WTC11 (cell line): ENCODE measurements at regions not wholly inside any gene's neighbourhood (a gene's known extent, or its start where the extent isn't known, plus 50 kb on each side); places are given as distances from the start of the nearest gene placed in this dataset.

ENCODE experiments used
- ATAC-seq: fragments of 200-7000 bp; cut with Tn5 transposase; 2 replicates; pipeline ENCODE4 v1.10.0; 2021; ENCODE audit warnings: mild to moderate bottlenecking, moderate library complexity
- CTCF ChIA-PET: fragments of 300-600 bp; sonication (Branson Sonifier 250); formaldehyde crosslinking; loops from one replicate; lab custom pipeline; 2021; ENCODE audit warnings: antibody characterized with exemption; lab: Charles Lee
- POLR2A ChIA-PET: fragments of 350-600 bp; sonication (Branson Sonifier 250); formaldehyde crosslinking; loops from one replicate; lab custom pipeline; 2021; ENCODE audit warnings: antibody characterized with exemption; lab: Charles Lee
- DNase-seq: peaks from one replicate; pipeline ENCODE4 v3.0.0; 2021; ENCODE audit warnings: low spot score
- H3K27ac Mint-ChIP-seq: 2 replicates; pipeline ENCODE4 v1.8.0; 2021; ENCODE audit warnings: mixed read lengths
- H3K27me3 Mint-ChIP-seq: 2 replicates; pipeline ENCODE4 v1.8.0; 2021; ENCODE audit warnings: low read depth, mild to moderate bottlenecking, moderate library complexity, mixed read lengths
- H3K36me3 Mint-ChIP-seq: 2 replicates; pipeline ENCODE4 v1.8.0; 2021; ENCODE audit warnings: mixed read lengths
- H3K4me1 Mint-ChIP-seq: 2 replicates; pipeline ENCODE4 v1.8.0; 2022; ENCODE audit warnings: mixed read lengths
- H3K4me3 Mint-ChIP-seq: 2 replicates; pipeline ENCODE4 v1.8.0; 2021; ENCODE audit warnings: mild to moderate bottlenecking, moderate library complexity, mixed read lengths
- H3K9me3 Mint-ChIP-seq: 2 replicates; pipeline ENCODE4 v1.8.0; 2021; ENCODE audit warnings: mixed read lengths
- CBFB ChIP-seq: sonication (generic); formaldehyde crosslinking; IDR thresholded peaks from 2 replicates; pipeline ENCODE4 v1.8.1; 2022; ENCODE audit warnings: mild to moderate bottlenecking, low read depth, missing genetic modification reagents
- FOXJ3 ChIP-seq: sonication (generic); formaldehyde crosslinking; IDR thresholded peaks from 2 replicates; pipeline ENCODE4 v1.9.0; 2021; ENCODE audit warnings: missing genetic modification reagents, mild to moderate bottlenecking, borderline replicate concordance
- GTF2I ChIP-seq: fragments of 250-450 bp; sonication (Bioruptor Pico); conservative IDR thresholded peaks from 2 replicates; pipeline ENCODE4 v1.4.0; 2021; ENCODE audit warnings: mild to moderate bottlenecking
- JAZF1 ChIP-seq: fragments of 250-450 bp; sonication (Bioruptor Pico); IDR thresholded peaks from 2 replicates; pipeline ENCODE4 v1.9.0; 2021; ENCODE audit warnings: moderate library complexity, mild to moderate bottlenecking, inconsistent platforms
- OVOL2 ChIP-seq: fragments of 250-450 bp; sonication (Bioruptor Pico); IDR thresholded peaks from 2 replicates; pipeline ENCODE4 v1.9.0; 2021; ENCODE audit warnings: mild to moderate bottlenecking, borderline replicate concordance
- RORB ChIP-seq: fragments of 250-450 bp; sonication (Bioruptor Pico); IDR thresholded peaks from 2 replicates; pipeline ENCODE4 v1.9.0; 2021; ENCODE audit warnings: mild to moderate bottlenecking
- SMAD4 ChIP-seq: sonication (generic); formaldehyde crosslinking; IDR thresholded peaks from 2 replicates; pipeline ENCODE4 v1.8.0; 2022; ENCODE audit warnings: mild to moderate bottlenecking, missing genetic modification reagents
- TEAD1 ChIP-seq: sonication (generic); formaldehyde crosslinking; IDR thresholded peaks from 2 replicates; pipeline ENCODE4 v1.8.0; 2022; ENCODE audit warnings: mild to moderate bottlenecking, missing genetic modification reagents
- TEAD4 ChIP-seq: sonication (generic); formaldehyde crosslinking; IDR thresholded peaks from 2 replicates; pipeline ENCODE4 v1.8.0; 2022; ENCODE audit warnings: mild to moderate bottlenecking, missing genetic modification reagents
- TP53 ChIP-seq: sonication (generic); formaldehyde crosslinking; IDR thresholded peaks from 2 replicates; pipeline ENCODE4 v1.8.1; 2023; ENCODE audit warnings: mild to moderate bottlenecking, missing genetic modification reagents
- ZNF232 ChIP-seq: sonication (generic); formaldehyde crosslinking; IDR thresholded peaks from 2 replicates; pipeline ENCODE4 v1.8.0; 2022; ENCODE audit warnings: mild to moderate bottlenecking, missing genetic modification reagents
- ZNF317 ChIP-seq: sonication (generic); formaldehyde crosslinking; IDR thresholded peaks from 2 replicates; pipeline ENCODE4 v1.8.1; 2023; ENCODE audit warnings: low read depth, mild to moderate bottlenecking, moderate library complexity, missing genetic modification reagents, borderline replicate concordance
- ZNF416 ChIP-seq: fragments of 250-450 bp; sonication (Bioruptor Pico); IDR thresholded peaks from 2 replicates; pipeline ENCODE4 v1.9.0; 2021; ENCODE audit warnings: mild to moderate bottlenecking, inconsistent platforms
- TF ChIP-seq, protein P1 (sequence below): sonication (generic); formaldehyde crosslinking; IDR thresholded peaks from 2 replicates; pipeline ENCODE4 v1.8.1; 2022; ENCODE audit warnings: low read depth, missing genetic modification reagents, borderline replicate concordance
- TF ChIP-seq, protein P2 (sequence below): sonication (generic); formaldehyde crosslinking; IDR thresholded peaks from 2 replicates; pipeline ENCODE4 v1.8.1; 2023; ENCODE audit warnings: mild to moderate bottlenecking, missing genetic modification reagents
- TF ChIP-seq, protein P3 (sequence below): fragments of 250-450 bp; sonication (Bioruptor Pico); IDR thresholded peaks from 2 replicates; pipeline ENCODE4 v2.1.2; 2022; ENCODE audit warnings: mild to moderate bottlenecking, moderate library complexity
- TF ChIP-seq, protein P4 (sequence below): sonication (generic); formaldehyde crosslinking; IDR thresholded peaks from 2 replicates; pipeline ENCODE4 v1.8.0; 2022; ENCODE audit warnings: mild to moderate bottlenecking, missing genetic modification reagents
- TF ChIP-seq, protein P5 (sequence below): sonication (generic); formaldehyde crosslinking; IDR thresholded peaks from 2 replicates; pipeline ENCODE4 v1.8.1; 2022; ENCODE audit warnings: mild to moderate bottlenecking, moderate library complexity, missing genetic modification reagents
- TF ChIP-seq, protein P6 (sequence below): sonication (generic); formaldehyde crosslinking; IDR thresholded peaks from 2 replicates; pipeline ENCODE4 v1.8.0; 2022; ENCODE audit warnings: mild to moderate bottlenecking, missing genetic modification reagents
- TF ChIP-seq, protein P7 (sequence below): sonication (generic); formaldehyde crosslinking; IDR thresholded peaks from 2 replicates; pipeline ENCODE4 v1.8.0; 2022; ENCODE audit warnings: mild to moderate bottlenecking, missing genetic modification reagents
- TF ChIP-seq, protein P8 (sequence below): sonication (generic); formaldehyde crosslinking; IDR thresholded peaks from 2 replicates; pipeline ENCODE4 v1.8.1; 2023; ENCODE audit warnings: mild to moderate bottlenecking, moderate library complexity, missing genetic modification reagents
- TF ChIP-seq, protein P9 (sequence below): sonication (generic); formaldehyde crosslinking; conservative IDR thresholded peaks from 2 replicates; pipeline ENCODE4 v1.8.1; 2022; ENCODE audit warnings: mild to moderate bottlenecking, missing genetic modification reagents
- TF ChIP-seq, protein P10 (sequence below): sonication (generic); formaldehyde crosslinking; IDR thresholded peaks from 2 replicates; pipeline ENCODE4 v1.8.0; 2022; ENCODE audit warnings: mild to moderate bottlenecking, missing genetic modification reagents

DNA sequence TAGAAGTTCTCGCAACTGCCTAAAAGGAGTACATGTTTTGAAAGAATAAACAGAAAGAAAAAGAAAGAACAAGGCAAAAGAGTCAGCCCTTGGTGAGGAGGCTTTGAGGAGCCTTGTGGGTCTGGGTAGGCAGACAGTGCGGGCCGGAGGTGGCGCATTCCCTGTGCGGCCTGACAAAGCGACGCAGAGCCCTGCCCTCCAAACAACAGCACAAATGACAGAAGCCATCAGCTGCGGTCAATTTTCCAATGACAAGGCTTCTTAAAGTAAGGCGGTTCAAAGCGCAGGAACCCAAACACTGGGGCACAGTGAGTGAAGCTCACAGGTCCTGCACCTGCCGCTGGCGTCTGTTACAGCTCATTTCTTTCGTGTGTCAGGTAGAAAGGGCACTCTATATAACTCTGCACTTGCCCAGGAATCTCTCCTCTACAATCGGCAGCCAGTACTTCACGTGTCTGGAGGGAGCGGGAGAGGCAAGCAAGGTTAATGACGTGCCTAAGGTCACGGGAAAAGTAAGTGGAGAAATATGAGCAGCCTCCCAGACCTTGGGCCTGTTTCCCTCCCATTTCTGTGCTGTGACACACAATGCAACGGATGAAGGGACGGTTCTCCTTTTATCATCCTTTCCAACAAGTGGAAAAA, 178.1 kb downstream of the OPA1 start (continued):
- TF ChIP-seq TEAD1 (CRISPR knock-in tag), result no peak
- no peak for TF ChIP-seq ZNF416 (CRISPR knock-in tag)
- TF ChIP-seq OVOL2 (CRISPR knock-in tag), result no peak
- TF ChIP-seq SMAD4 (CRISPR knock-in tag), result no peak
- no peak for TF ChIP-seq TP53
- no peak for TF ChIP-seq ZNF232 (CRISPR knock-in tag)
- TF ChIP-seq, protein P1, sequence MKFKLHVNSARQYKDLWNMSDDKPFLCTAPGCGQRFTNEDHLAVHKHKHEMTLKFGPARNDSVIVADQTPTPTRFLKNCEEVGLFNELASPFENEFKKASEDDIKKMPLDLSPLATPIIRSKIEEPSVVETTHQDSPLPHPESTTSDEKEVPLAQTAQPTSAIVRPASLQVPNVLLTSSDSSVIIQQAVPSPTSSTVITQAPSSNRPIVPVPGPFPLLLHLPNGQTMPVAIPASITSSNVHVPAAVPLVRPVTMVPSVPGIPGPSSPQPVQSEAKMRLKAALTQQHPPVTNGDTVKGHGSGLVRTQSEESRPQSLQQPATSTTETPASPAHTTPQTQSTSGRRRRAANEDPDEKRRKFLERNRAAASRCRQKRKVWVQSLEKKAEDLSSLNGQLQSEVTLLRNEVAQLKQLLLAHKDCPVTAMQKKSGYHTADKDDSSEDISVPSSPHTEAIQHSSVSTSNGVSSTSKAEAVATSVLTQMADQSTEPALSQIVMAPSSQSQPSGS (CRISPR knock-in tag), result no peak
- TF ChIP-seq FOXJ3 (CRISPR knock-in tag), result no peak

DNA sequence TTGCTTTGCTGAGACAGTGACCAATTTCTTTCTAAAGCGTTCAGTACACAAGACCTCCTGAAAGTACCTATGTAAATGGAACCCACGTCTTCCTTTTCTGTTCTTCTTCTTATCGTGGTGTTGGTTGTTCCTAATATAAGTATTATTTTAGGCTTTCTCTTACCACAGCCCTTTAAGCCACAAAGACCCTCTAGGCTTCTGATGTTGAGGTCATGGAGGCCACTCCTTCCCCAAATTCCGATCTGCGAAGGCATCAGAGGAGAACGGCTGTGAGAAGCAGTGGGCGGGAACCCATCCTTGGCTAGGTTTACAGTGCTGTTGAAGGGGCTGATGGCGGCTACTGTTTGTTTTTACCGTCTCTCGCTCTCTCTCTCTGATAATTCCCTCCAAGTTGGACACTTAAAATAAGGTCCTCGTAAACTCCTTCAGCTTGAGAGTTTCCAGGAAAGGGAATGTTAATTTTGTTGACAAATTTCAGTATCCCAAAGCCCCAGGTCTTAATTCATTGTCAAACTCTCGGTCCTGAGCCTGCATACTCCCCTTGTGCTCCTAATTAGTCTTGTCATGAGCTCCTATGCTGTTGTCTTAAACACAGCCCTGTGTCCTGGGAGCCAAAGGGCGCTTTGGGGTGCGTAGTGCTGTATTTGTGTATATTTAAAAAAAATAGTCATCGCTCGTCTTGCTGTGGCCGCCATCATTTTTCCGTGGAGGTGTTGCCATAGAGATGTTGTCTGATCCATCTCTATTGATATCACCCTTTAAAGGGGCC, 178.8 kb downstream of the OPA1 start:
- no peak overlapping the region for H3K4me3 Mint-ChIP-seq
- peaks cover 31% of the 10 kb centered on the region for H3K27me3 Mint-ChIP-seq
- peaks cover 6% of the 10 kb centered on the region for H3K36me3 Mint-ChIP-seq
- ChIA-PET POLR2A (no interaction called here), CTCF (interaction anchor here (1.4 kb wide), 1 partner anchor 106 kb away, joined by 3 read pairs; no protein-coding TSS in a partner anchor)
- ATAC-seq (no peak), DNase-seq (no peak)
- peaks cover 15% of the 10 kb centered on the region for H3K9me3 Mint-ChIP-seq
- H3K27ac Mint-ChIP-seq, result no peak overlapping the region
- TF ChIP-seq, protein P2, sequence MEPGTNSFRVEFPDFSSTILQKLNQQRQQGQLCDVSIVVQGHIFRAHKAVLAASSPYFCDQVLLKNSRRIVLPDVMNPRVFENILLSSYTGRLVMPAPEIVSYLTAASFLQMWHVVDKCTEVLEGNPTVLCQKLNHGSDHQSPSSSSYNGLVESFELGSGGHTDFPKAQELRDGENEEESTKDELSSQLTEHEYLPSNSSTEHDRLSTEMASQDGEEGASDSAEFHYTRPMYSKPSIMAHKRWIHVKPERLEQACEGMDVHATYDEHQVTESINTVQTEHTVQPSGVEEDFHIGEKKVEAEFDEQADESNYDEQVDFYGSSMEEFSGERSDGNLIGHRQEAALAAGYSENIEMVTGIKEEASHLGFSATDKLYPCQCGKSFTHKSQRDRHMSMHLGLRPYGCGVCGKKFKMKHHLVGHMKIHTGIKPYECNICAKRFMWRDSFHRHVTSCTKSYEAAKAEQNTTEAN, result no peak
- TF ChIP-seq FOXJ3 (CRISPR knock-in tag) (no peak), GTF2I (CRISPR knock-in tag) (no peak), RORB (CRISPR knock-in tag) (no peak), TEAD4 (CRISPR knock-in tag) (no peak), ZNF317 (CRISPR knock-in tag) (no peak), CBFB (no peak), JAZF1 (CRISPR knock-in tag) (no peak), OVOL2 (CRISPR knock-in tag) (no peak)
- TF ChIP-seq, protein P3, sequence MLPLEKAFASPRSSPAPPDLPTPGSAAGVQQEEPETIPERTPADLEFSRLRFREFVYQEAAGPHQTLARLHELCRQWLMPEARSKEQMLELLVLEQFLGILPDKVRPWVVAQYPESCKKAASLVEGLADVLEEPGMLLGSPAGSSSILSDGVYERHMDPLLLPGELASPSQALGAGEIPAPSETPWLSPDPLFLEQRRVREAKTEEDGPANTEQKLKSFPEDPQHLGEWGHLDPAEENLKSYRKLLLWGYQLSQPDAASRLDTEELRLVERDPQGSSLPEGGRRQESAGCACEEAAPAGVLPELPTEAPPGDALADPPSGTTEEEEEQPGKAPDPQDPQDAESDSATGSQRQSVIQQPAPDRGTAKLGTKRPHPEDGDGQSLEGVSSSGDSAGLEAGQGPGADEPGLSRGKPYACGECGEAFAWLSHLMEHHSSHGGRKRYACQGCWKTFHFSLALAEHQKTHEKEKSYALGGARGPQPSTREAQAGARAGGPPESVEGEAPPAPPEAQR (CRISPR knock-in tag), result no peak
- TF ChIP-seq, protein P4, sequence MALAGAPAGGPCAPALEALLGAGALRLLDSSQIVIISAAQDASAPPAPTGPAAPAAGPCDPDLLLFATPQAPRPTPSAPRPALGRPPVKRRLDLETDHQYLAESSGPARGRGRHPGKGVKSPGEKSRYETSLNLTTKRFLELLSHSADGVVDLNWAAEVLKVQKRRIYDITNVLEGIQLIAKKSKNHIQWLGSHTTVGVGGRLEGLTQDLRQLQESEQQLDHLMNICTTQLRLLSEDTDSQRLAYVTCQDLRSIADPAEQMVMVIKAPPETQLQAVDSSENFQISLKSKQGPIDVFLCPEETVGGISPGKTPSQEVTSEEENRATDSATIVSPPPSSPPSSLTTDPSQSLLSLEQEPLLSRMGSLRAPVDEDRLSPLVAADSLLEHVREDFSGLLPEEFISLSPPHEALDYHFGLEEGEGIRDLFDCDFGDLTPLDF (CRISPR knock-in tag), result no peak
- TF ChIP-seq, protein P5, sequence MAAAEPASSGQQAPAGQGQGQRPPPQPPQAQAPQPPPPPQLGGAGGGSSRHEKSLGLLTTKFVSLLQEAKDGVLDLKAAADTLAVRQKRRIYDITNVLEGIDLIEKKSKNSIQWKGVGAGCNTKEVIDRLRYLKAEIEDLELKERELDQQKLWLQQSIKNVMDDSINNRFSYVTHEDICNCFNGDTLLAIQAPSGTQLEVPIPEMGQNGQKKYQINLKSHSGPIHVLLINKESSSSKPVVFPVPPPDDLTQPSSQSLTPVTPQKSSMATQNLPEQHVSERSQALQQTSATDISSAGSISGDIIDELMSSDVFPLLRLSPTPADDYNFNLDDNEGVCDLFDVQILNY (CRISPR knock-in tag), result no peak
- TF ChIP-seq, protein P6, sequence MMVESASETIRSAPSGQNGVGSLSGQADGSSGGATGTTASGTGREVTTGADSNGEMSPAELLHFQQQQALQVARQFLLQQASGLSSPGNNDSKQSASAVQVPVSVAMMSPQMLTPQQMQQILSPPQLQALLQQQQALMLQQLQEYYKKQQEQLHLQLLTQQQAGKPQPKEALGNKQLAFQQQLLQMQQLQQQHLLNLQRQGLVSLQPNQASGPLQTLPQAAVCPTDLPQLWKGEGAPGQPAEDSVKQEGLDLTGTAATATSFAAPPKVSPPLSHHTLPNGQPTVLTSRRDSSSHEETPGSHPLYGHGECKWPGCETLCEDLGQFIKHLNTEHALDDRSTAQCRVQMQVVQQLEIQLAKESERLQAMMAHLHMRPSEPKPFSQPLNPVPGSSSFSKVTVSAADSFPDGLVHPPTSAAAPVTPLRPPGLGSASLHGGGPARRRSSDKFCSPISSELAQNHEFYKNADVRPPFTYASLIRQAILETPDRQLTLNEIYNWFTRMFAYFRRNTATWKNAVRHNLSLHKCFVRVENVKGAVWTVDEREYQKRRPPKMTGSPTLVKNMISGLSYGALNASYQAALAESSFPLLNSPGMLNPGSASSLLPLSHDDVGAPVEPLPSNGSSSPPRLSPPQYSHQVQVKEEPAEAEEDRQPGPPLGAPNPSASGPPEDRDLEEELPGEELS (CRISPR knock-in tag), result no peak
- TF ChIP-seq, protein P7, sequence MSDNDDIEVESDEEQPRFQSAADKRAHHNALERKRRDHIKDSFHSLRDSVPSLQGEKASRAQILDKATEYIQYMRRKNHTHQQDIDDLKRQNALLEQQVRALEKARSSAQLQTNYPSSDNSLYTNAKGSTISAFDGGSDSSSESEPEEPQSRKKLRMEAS (CRISPR knock-in tag), result no peak
- TF ChIP-seq, protein P8, sequence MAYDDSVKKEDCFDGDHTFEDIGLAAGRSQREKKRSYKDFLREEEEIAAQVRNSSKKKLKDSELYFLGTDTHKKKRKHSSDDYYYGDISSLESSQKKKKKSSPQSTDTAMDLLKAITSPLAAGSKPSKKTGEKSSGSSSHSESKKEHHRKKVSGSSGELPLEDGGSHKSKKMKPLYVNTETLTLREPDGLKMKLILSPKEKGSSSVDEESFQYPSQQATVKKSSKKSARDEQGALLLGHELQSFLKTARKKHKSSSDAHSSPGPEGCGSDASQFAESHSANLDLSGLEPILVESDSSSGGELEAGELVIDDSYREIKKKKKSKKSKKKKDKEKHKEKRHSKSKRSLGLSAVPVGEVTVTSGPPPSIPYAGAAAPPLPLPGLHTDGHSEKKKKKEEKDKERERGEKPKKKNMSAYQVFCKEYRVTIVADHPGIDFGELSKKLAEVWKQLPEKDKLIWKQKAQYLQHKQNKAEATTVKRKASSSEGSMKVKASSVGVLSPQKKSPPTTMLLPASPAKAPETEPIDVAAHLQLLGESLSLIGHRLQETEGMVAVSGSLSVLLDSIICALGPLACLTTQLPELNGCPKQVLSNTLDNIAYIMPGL, result no peak
- TF ChIP-seq, protein P9, sequence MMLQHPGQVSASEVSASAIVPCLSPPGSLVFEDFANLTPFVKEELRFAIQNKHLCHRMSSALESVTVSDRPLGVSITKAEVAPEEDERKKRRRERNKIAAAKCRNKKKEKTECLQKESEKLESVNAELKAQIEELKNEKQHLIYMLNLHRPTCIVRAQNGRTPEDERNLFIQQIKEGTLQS, result no peak
- TF ChIP-seq, protein P10, sequence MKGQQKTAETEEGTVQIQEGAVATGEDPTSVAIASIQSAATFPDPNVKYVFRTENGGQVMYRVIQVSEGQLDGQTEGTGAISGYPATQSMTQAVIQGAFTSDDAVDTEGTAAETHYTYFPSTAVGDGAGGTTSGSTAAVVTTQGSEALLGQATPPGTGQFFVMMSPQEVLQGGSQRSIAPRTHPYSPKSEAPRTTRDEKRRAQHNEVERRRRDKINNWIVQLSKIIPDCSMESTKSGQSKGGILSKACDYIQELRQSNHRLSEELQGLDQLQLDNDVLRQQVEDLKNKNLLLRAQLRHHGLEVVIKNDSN (CRISPR knock-in tag), result no peak
- H3K4me1 Mint-ChIP-seq, result peaks cover 35% of the 10 kb centered on the region
